ENCODE measurements at regions not wholly inside any gene's neighbourhood (a gene's known extent, or its start where the extent isn't known, plus 50 kb on each side); places are given as distances from the start of the nearest gene placed in this dataset.

- Histone ChIP-seq H2BK15ac (ENCODE audit: low read depth, low read length) (no peak overlapping the region), H3K56ac (ENCODE audit: insufficient read length, low read depth, low read length) (no peak overlapping the region), H3K4me1 (ENCODE audit: insufficient read depth, low read length) (peaks cover 2% of the 10 kb centered on the region; the same call in 1 of the 2 replicates), H2BK20ac (ENCODE audit: low read depth, low read length, poor library complexity, severe bottlenecking) (no peak overlapping the region), H3T11ph (ENCODE audit: low read length) (no peak overlapping the region), H3K79me2 (ENCODE audit: insufficient read depth, low read length) (no peaks in the 10 kb centered on the region), H2BK12ac (ENCODE audit: insufficient read length, low read depth, low read length) (no peak overlapping the region), H2BK120ac (ENCODE audit: low read depth, low read length, poor library complexity, severe bottlenecking) (no peak overlapping the region), H4K20me1 (ENCODE audit: control insufficient read depth, insufficient read depth, insufficient read length) (no peaks in the 10 kb centered on the region), H2AK5ac (ENCODE audit: insufficient read length, low read length) (no peak overlapping the region), H4K5ac (ENCODE audit: insufficient read length, low read depth, low read length) (no peak overlapping the region), H3K23ac (ENCODE audit: insufficient read length, low read depth, low read length) (no peak overlapping the region), H3K27me3 (ENCODE audit: insufficient read depth, low read length) (no peaks in the 10 kb centered on the region), H3K9me3 (ENCODE audit: control insufficient read depth, low read depth, low read length) (no peaks in the 10 kb centered on the region), H3K23me2 (ENCODE audit: insufficient read length, low read depth, low read length, poor library complexity, severe bottlenecking) (no peaks in the 10 kb centered on the region), H3K27ac (ENCODE audit: insufficient read length, low read depth, low read length) (no peak overlapping the region), H4K8ac (replicated peaks; ENCODE audit: insufficient read length, low read depth, low read length) (no peak overlapping the region), H4K91ac (ENCODE audit: insufficient read length, low read depth, low read length) (no peak overlapping the region), H2AFZ (ENCODE audit: low read length) (no peak overlapping the region), H3K4ac (ENCODE audit: low read depth, low read length) (no peak overlapping the region), H3K14ac (ENCODE audit: insufficient read depth, low read length) (no peak overlapping the region), H3K18ac (ENCODE audit: insufficient read length, low read depth, low read length) (no peak overlapping the region), H2BK5ac (ENCODE audit: insufficient read length, low read length) (no peak overlapping the region), H3K9ac (ENCODE audit: extremely low read depth, insufficient read length, low read length) (no peak overlapping the region), H3K4me2 (ENCODE audit: insufficient read depth, insufficient read length, low read length) (no peak overlapping the region), H3K79me1 (ENCODE audit: insufficient read depth, low read depth, low read length, poor library complexity, severe bottlenecking) (no peaks in the 10 kb centered on the region)
- Mint-ChIP-seq H3K9me3 (peaks cover 0 to 7% of the 10 kb centered on the region in 2 experiments; a peak in 3 of 5 replicates), H3K27ac (0 out of 7 replicates have a peak overlapping the region, but pooled peaks of 1 of the 3 experiments have one; percentile 8), H3K27me3 (ENCODE audit: low read depth) (no peaks in the 10 kb centered on the region), H3K36me3 (ENCODE audit: insufficient read depth in 1 of 3, low read depth in 3 of 3) (no peaks in the 10 kb centered on the region), H3K4me1 (peaks cover 7 to 11% of the 10 kb centered on the region in 2 experiments), H3K4me3 (no peak overlapping the region)
- TF ChIP-seq CTCF (conservative IDR thresholded peaks at IDR 0.05): no peak
- DNase-seq: no peak
- no CpG with 5 or more reads among the region's 4 CpGs for WGBS (ENCODE audit: extremely low coverage, insufficient read length, low lambda C conversion rate)
Observed at GRCh38 chrX:124467202-124467601, 120.8 kb downstream of the SH2D1A start.
